Erythroblast (primary cell): ENCODE measurements at regions not wholly inside any gene's neighbourhood (a gene's known extent, or its start where the extent isn't known, plus 50 kb on each side); places are given as distances from the start of the nearest gene placed in this dataset.
A peak's percentile ranks its signal among the peaks of the same experiment; 100 is the strongest.
"Not testable (repeated sequence)": the region's sequence is repeated elsewhere in the genome, so short reads cannot be mapped to it uniquely, and the experiment has no call there.

Experiments used
- DNase-seq, 2 experiments: peaks; one replicate each; lab custom pipeline; 2025; lab: John Stamatoyannopoulos, UW
- GATA1 ChIP-seq: IDR thresholded peaks from 2 replicates; pipeline ENCODE4 v1.6.1; 2011; ENCODE audit warnings: low read depth, mild to moderate bottlenecking, control low read depth, low read length, moderate library complexity
- POLR2A ChIP-seq: IDR thresholded peaks from 2 replicates; pipeline ENCODE4 v1.6.1; 2011; ENCODE audit warnings: mild to moderate bottlenecking, low read length

DNA sequence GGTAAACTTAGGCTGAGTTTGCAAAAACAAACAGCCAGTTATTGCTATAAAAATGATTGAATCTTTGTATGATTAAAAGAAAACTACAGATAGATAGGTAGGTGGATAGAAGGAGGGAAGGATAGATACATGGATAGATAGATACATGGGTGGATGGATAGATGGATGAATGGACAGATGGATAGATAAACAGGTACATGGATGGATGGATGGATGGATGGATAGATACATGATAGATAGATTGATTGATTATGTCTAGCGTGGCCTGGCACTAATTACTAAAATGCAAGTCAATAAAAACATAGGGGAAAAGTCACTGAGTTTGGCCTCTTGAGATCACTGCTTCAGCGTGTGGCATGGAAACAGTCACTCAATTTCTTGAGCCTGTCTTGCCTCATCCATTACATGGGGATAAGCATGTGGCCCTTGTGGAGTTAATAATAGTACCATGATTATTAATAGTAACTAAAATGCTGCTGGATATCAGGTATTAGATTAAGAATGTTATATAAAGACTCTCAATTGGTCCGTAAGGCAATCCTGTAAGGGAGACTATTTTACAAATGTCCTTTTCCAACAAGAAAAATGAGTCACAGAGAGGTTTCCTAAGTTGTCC is 184.9 kb downstream of the HS3ST3A1 start:
- DNase-seq, result no peak
- TF ChIP-seq POLR2A (no peak), GATA1 (no peak)

DNA sequence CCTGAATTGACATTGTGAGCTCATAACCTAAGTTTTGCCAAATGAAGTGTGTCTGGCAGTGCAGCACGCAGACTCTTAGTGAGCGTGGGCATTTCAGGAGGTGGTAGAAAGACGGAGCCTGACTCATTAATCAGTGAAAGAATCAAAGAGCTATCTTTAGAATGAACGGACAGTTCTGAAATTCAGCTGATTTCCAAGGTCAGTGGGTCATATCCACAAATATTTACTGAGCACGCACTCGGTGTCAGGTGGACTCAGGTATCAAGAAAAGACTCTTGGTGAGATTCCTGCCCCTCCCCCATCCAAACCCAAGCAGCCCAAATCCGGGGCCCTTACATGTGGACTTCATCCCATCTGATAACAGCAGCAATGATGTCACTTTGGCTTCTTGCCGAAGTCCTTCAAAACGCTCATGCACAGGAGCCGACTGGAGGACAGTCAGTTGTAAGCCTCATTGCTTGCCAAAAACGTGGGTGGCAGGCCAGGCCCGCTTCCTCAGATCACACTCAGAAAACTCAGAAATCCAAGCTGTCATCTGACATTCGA is 185.8 kb downstream of the HS3ST3A1 start:
- DNase-seq, result peak; percentile 4 to 26
- no peak for TF ChIP-seq POLR2A
- no peak for TF ChIP-seq GATA1

DNA sequence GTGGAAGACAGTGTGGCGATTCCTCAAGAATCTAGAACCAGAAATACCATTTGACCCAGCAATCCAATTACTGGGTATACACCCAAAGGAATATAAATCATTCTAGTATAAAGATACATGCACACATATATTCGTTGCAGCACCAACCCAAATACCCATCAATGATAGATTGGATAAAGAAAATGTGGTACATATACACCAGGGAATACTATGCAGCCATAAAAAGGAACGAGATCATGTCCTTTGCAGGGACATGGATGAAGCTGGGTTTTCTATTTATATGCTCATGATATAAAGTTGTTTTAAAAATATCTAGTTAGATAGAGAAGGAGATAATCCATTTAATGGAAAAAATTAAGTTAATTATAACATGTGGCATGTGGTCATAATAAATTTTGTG is 186.5 kb downstream of the HS3ST3A1 start:
- DNase-seq, result not testable (repeated sequence)

DNA sequence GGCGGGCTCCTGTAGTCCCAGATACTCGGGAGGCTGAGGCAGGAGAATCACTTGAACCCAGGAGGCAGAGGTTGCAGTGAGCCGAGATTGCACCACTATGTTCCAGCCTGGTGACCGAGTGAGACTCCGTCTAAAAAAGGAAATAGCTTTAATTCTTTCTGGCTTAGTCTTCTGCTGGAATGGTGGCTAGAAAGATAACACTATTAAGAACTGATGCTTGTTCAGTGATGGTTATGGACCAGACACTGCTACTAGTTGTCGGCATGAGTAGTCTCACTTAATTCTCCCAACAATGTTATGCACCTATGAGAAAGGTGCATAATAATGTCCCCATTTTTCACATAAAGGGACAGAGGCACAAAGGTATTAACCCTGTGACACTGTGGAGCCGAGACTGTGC is 188.7 kb downstream of the HS3ST3A1 start:
- no peak for TF ChIP-seq GATA1
- TF ChIP-seq POLR2A, result no peak
- no peak for DNase-seq

DNA sequence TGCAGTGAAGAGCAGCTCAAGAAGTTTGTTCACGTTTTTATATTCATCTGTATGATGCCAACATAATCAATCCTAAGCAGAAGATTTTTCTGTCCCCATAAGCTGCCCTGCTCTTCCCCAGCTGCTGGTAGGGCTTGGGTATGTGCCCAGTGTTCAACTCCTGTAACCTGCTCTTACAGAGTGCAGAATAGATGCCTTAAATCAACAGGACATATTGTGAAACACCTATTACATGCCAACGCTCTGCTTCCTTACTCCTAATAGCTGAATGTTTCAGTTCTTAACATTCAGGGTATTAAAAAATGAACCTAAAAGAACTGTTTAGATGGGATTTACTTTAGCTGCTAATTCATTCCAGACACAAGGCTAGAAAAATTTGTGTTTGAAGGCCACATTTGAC is 190.9 kb downstream of the HS3ST3A1 start:
- TF ChIP-seq POLR2A (no peak), GATA1 (no peak)
- no peak for DNase-seq

DNA sequence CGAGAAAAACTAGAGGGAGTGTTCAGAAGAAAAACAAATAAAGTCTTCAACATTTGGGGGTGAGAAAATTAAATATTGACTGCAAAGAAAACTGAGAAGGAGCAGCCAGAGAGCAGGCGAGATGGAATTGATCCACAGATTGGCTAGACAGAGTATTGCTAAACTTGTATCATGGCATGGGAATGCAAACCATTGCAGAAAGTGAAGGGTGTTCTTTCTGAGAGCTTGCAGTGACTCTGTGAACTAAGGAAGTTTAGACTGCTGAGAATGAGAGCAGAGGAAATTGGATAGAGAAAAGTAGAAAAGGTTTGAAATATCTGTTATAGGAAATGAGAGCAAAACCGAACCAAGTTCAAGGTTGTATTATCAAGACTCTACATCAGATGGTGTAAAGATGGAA is 191.5 kb downstream of the HS3ST3A1 start:
- TF ChIP-seq GATA1 (no peak), POLR2A (no peak)

DNA sequence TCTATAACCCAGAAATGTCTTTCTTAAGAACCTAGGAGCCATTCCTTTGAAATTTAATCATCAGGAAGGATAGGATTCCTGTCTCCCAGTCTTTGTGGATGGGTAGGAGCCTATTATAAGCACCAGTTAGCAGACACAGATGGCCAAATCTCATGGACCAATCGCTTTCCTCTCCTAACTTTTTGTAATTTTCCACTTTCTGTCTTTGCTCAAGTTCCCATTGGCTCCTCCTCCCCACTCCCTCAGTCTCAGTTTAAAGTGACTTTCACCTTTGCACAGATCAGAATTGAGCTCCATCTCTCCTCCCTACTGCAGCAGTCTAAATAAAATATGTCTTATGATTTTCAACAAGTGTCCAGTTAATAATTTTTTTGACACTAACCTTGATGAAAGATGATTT is 192.3 kb downstream of the HS3ST3A1 start:
- DNase-seq, result no peak
- TF ChIP-seq POLR2A, result no peak
- TF ChIP-seq GATA1, result no peak

More for the DNA sequence above, 191.5 kb downstream of the HS3ST3A1 start:
- DNase-seq, result no peak

DNA sequence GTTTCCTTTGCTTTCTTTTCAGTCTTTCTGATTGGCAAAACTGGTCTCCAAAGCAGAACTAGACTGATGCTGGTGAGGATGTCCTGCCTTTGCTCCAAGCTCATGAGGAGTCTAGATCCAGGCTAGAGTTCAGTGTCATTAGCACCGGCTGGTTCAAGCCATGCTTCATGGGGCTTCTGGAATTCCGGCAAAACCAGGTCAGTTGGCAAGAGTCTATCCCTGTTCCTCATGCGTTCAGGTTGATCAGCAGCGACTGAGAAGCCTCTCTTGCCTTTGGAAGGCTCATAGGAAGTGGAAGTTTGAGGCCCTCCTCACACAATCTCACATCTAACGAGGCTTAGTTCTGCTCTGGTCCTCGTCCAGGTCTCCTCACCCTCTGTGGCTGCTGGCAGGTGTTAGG is 194.3 kb downstream of the HS3ST3A1 start:
- DNase-seq, result no peak

DNA sequence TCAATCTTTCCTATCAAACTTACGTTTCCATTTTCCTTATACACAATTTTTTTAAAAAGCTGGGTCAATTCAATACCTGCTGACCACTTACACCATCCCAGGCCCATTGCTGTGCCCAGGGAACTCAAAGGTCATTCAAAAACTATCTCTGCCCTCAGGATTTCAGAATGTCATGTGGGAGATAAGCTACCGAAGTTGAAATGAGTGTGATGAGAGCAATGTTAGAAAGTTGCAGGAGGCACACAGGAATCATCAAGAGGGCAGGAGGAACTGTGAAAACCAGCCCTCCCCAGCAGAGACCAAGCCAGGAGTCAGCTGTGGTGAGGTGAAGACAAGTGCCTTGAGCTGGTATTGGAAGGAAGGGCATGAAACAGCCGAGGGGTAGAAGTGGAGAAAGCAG is 195.9 kb downstream of the HS3ST3A1 start:
- TF ChIP-seq POLR2A (no peak), GATA1 (no peak)
- no peak for DNase-seq

More for the DNA sequence above, 194.3 kb downstream of the HS3ST3A1 start:
- no peak for TF ChIP-seq GATA1
- no peak for TF ChIP-seq POLR2A

DNA sequence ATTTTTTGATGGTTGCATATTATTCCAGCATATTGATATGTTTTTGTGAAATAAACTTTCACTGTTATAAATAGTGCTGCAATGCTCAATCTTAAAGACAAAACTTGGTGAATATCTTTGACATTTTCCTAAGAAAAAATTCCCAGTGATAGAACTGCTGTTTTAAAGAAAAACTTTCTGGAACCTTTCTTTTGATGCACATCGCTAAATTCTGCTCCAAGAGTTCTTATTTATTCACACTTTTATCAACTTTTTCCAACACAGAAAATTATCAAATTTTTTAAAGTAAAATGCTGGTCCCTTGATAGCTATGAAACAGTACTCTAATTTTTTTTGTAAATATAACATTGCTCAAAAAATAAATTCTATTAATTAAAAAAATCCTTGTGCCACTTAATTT is 196.6 kb downstream of the HS3ST3A1 start:
- TF ChIP-seq POLR2A, result no peak
- no peak for TF ChIP-seq GATA1
- no peak for DNase-seq

DNA sequence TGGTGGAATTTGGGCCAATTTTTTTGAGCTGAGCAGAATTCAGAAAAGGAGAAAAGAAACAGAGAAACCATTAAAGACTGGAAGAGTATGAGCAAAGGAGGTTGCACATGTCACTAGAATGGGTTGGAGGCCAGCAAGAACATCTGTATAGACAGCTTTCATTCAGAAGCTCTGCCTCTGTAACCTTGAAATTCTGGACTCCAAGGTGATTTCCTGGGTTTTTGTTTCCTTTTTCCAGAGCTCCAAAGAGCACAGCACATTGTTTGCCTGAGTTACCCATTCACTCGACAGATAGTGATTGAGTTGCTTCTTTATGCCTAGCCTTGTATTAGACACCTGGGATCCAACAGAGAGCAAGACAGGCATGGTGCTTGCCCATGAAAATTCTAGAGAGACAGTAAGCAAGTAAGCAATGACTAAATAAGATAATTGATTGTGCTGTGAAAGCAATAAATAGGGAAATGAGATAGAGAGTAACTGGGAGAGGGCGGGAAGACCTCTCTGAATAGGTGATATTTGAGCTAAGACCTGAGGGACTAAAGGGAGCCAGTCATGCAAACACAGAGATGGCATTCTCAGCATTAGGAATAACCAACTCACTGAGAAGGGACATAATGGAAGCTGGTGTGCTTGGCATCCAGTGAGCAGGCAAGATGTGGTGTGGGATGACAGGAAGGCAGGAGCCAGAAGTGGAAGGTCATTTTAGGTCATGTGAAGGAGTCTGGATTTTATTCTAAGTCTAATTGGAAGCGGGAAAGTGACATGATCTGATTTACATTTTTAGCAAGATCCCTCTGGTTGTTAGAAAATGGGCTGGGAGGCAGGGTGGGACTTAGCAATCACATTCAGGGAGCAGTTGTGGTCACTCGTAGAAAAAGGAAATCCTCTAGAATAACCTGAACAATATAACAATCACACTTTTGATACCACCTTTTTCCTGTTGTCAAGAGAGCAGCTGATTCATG is 197.5 kb downstream of the HS3ST3A1 start:
- DNase-seq, result no peak
- TF ChIP-seq POLR2A, result no peak
- no peak for TF ChIP-seq GATA1

DNA sequence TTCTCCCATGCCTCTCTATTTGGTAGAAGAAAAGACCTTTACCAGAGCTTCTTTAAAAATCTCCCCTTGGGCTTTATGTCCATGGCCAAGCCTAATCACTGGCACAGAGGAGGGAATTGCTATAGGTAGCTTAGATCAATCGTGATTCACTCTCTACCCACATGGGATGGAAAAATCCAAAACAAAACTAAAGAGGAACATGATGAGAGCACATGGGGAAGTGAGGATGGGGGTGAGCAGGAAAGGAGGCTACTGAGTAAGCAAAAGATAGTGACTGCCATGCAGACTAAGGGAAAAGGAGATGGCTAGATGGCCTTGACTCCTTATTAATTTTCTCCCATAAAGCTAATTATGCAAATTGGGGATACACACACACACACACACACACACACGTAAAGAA is 201.2 kb downstream of the HS3ST3A1 start:
- DNase-seq, result no peak
- TF ChIP-seq POLR2A (no peak), GATA1 (no peak)

DNA sequence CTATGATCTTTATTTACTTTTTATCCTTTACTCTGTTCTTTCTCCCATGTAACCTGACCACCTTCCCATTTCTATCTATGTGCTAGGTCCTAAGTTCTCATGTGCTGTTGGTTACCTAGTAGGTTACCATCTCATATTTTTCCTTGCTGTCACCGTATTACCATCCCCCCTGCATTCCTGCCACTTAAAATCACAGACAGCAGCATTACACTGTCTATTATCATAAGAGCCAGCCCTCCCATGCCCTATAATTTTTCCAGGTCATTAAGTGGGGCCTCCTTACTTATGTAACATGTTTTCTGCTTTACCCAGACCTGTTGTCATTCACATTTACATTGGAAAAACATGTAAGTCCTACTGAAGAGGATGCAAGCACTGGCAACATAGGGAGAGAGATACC is 202.9 kb downstream of the HS3ST3A1 start:
- no peak for DNase-seq
- TF ChIP-seq GATA1, result no peak
- no peak for TF ChIP-seq POLR2A

DNA sequence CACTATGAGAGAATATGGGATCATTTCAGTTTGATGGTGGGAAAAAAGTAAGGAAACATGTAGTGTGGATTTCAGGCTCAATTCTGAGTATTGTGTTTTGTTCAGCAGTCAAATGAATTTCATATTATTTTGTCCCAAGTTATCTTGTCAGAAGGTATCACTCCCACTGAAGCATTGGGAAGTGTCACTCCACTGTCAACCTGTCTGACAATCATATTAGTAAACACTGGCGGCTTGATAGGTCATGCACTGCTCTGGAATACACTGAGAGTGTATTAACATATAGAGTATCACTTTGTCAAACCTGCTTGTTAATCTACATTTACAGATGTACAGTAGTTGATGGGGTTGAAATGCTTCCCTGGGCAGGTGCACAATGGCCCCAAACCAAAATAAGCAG is 203.6 kb downstream of the HS3ST3A1 start:
- no peak for DNase-seq
- TF ChIP-seq POLR2A (no peak), GATA1 (no peak)

DNA sequence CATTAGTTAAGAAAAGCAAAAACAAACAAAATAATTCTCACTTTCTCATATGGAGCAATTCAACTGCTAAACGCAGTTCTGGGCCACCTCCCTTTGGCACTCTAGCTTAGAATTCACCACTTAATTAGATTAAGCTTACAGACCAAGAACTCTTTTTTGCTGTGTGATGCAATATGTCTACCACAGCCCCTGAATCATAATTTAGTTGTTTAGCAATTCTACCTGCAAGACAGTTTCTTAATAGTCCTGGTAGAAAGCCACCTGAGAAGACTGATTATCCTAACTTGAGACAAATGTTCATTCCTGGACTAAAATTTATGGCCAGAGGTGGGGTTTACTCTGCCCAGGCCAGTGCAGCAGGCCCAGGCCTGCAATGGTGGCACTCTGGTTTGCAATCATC is 205.9 kb downstream of the HS3ST3A1 start:
- no peak for TF ChIP-seq POLR2A
- no peak for TF ChIP-seq GATA1
- DNase-seq, result no peak
